ENCODE measurements at regions not wholly inside any gene's neighbourhood (a gene's known extent, or its start where the extent isn't known, plus 50 kb on each side); places are given as distances from the start of the nearest gene placed in this dataset.

- Histone ChIP-seq H3K27me3 (ENCODE audit: insufficient read depth, poor library complexity, severe bottlenecking) (no peaks in the 10 kb centered on the region), H3K4me3 (replicated peaks; ENCODE audit: insufficient read depth, low read length) (no peak overlapping the region), H3K27ac (replicated peaks) (no peak overlapping the region)
- no peak for DNase-seq (ENCODE audit: low read depth in 1 of 2, low spot score in 1 of 2)
- TF ChIP-seq GABPA (IDR thresholded peaks at IDR 0.05; ENCODE audit: low read depth) (no peak), POLR2AphosphoS5 (IDR thresholded peaks at IDR 0.05; ENCODE audit: low read depth) (no peak), SPI1 (IDR thresholded peaks at IDR 0.05; ENCODE audit: borderline replicate concordance, low read depth) (no peak), REST (IDR thresholded peaks at IDR 0.05; ENCODE audit: insufficient replicate concordance, low read depth) (no peak), CTCF (IDR thresholded peaks at IDR 0.05; ENCODE audit: insufficient read depth, low read length) (no peak)
These were observed 125.7 kb upstream of the THSD7B start for GRCh38 chr2:136639651-136640050.

- no peak for TF ChIP-seq POLR2AphosphoS5 (IDR thresholded peaks at IDR 0.05; ENCODE audit: low read depth)
- TF ChIP-seq CTCF (IDR thresholded peaks at IDR 0.05; ENCODE audit: insufficient read depth, low read length), result no peak
- no peak for TF ChIP-seq REST (IDR thresholded peaks at IDR 0.05; ENCODE audit: insufficient replicate concordance, low read depth)
- no peak for TF ChIP-seq SPI1 (IDR thresholded peaks at IDR 0.05; ENCODE audit: borderline replicate concordance, low read depth)
- no peak for TF ChIP-seq GABPA (IDR thresholded peaks at IDR 0.05; ENCODE audit: low read depth)
These were observed 127.2 kb upstream of the THSD7B start for GRCh38 chr2:136638193-136638592.

GRCh38 chr2:136637402-136637801 lies 127.9 kb upstream of the THSD7B start:
- H3K27ac ChIP-seq (replicated peaks), result no peak overlapping the region
- H3K4me3 ChIP-seq (replicated peaks; ENCODE audit: insufficient read depth, low read length), result no peak overlapping the region
- H3K27me3 ChIP-seq (ENCODE audit: insufficient read depth, poor library complexity, severe bottlenecking), result no peaks in the 10 kb centered on the region
- no peak for DNase-seq (ENCODE audit: low read depth in 1 of 2, low spot score in 1 of 2)
- TF ChIP-seq GABPA (IDR thresholded peaks at IDR 0.05; ENCODE audit: low read depth) (no peak), REST (IDR thresholded peaks at IDR 0.05; ENCODE audit: insufficient replicate concordance, low read depth) (no peak), POLR2AphosphoS5 (IDR thresholded peaks at IDR 0.05; ENCODE audit: low read depth) (no peak), CTCF (IDR thresholded peaks at IDR 0.05; ENCODE audit: insufficient read depth, low read length) (no peak), SPI1 (IDR thresholded peaks at IDR 0.05; ENCODE audit: borderline replicate concordance, low read depth) (no peak)

More at GRCh38 chr2:136638193-136638592, 127.2 kb upstream of the THSD7B start:
- no peak for DNase-seq (ENCODE audit: low read depth in 1 of 2, low spot score in 1 of 2)
- no peak overlapping the region for H3K4me3 ChIP-seq (replicated peaks; ENCODE audit: insufficient read depth, low read length)
- H3K27ac ChIP-seq (replicated peaks), result no peak overlapping the region
- no peaks in the 10 kb centered on the region for H3K27me3 ChIP-seq (ENCODE audit: insufficient read depth, poor library complexity, severe bottlenecking)
